HL-60/S4 (cell line): ENCODE measurements at regions not wholly inside any gene's neighbourhood (a gene's known extent, or its start where the extent isn't known, plus 50 kb on each side); places are given as distances from the start of the nearest gene placed in this dataset.
"Not testable (repeated sequence)": the region's sequence is repeated elsewhere in the genome, so short reads cannot be mapped to it uniquely, and the experiment has no call there.

Experiments used
- in situ Hi-C: fragments of 300-500 bp; cut with MboI; formaldehyde crosslinking; loops from 2 replicates; pipeline ENCODE4 v1.14.3; 2022; ENCODE audit warnings: low sequenced_read_pairs

DNA sequence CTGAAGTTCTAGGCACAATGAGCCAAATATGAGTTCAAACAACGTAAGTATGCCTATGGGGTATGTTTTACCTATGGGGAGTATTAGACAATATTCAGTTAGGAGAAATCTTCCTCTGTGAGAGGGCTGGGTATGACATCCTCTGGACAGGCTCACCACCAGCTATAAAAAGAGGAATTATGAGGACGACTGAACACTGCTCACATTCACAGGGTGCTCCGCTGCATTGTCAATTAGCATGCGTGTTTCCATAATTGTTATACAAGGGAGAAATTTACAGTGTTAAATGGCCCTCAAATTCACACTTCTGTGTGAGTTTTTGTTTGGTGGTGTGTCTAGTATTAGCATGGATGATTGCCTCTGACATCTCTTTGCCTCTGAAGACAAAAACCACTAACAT is 700.4 kb downstream of the BCL11A start:
- in situ Hi-C loops: no loop called here

GRCh38 chr2:59851836-59852475 is 701.5 kb downstream of the BCL11A start:
- in situ Hi-C loops: no loop called here

GRCh38 chr2:59850554-59850953 is 702.9 kb downstream of the BCL11A start:
- in situ Hi-C loops: no loop called here

DNA sequence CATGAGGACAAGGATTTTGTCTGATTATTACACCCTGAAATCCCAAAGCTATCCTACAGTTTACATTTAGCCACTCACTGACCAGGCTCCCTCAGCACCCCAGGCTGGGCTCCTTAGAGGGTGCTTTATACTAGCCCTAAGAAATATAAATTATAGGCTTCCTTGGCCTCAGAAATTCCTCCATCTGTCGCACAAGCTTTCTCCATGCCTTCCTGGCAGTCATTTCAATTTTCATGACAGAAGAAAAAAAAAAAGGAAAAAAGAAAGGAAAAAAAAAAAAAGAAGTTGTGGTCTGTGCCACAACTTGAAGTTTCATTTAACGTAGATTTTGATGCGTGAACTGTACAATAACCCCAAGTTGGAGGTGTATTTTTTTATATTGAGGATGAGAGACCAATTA is 719.5 kb downstream of the BCL11A start:
- in situ Hi-C loops: no loop called here

DNA sequence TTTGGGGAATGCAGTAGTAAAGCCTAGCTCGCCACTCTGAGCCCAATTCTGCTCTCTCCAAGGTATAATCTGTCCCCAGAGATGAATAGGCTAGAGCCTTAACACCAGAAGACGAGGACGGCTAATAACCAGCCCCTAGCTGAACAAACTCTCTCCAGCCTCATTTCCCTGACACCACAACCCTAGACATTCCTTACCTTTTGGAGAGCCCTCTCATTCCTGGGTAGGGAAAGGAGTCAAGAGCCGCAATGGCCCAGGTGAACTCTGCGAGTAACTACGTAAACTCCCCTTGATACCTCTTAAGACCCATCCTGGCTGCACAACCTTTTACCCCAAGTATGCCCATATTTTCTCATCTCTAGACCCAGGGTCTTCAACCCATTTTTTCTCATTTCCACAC is 722.9 kb downstream of the BCL11A start:
- in situ Hi-C loops: no loop called here

GRCh38 chr2:59827677-59828076 is 725.8 kb downstream of the BCL11A start:
- in situ Hi-C loops: no loop called here

DNA sequence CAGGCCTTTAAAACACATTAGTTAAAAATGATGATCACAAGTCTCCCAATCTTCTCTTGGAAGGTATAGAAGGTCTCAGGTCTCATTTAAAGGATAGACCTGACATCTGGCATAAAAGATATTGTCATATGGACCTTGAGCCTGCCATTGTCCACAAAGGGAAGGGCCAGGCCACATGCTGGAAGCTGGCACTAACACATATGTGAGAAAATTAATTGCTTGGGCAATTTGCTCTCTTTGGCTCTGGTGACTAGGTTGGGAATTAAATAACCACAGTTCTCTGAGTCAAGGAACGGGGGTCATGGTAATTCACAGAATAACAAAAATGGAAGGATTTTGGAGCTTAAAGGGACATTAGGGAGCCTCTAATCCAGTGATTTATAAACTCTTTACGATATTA is 727.3 kb downstream of the BCL11A start:
- in situ Hi-C loops: no loop called here

DNA sequence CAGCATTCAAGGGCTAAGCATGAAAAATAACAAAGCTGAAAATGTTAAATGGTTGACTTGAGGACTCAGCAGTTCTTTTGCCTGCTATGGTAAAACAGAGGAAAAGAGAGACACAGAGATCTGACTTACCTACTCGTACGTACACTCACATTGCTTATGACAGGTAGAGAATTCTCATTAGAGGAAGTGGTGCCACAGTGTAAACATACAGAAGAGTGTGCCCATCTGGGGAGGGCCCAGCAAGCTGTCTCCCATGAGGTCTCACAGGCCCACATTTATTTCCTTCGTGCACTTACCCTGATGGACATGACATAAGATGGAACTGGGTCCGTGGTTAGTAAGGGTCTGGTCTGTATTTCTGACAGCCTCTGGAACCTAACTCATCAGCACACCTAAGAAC is 729.1 kb downstream of the BCL11A start:
- in situ Hi-C loops: no loop called here

DNA sequence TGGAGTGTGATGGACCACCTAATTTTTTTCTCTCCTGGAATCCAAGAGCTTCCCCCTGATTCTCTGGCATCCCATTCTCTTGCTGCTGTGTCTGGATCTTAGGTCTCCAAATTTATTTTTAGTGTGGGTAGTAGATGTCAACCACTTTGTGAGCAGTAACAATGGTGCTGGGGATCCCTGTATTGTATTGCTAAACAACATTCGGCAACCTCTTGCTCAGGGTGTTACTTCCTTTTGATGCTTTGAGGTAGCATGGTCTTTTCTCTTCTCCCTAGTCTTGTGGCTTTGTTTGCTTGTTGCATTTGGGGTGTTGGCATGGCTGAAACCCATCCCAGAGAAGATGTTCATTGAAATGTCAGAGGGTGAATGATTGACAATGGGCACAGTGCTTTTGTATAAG is 737.4 kb downstream of the BCL11A start:
- in situ Hi-C loops: no loop called here

GRCh38 chr2:59810283-59810682 is 743.2 kb downstream of the BCL11A start:
- in situ Hi-C loops: not testable (repeated sequence)

- in situ Hi-C loops: no loop called here
These were observed 747.0 kb downstream of the BCL11A start for GRCh38 chr2:59806486-59806885.

- in situ Hi-C loops: no loop called here
These were observed 748.7 kb downstream of the BCL11A start for GRCh38 chr2:59804732-59805131.

DNA sequence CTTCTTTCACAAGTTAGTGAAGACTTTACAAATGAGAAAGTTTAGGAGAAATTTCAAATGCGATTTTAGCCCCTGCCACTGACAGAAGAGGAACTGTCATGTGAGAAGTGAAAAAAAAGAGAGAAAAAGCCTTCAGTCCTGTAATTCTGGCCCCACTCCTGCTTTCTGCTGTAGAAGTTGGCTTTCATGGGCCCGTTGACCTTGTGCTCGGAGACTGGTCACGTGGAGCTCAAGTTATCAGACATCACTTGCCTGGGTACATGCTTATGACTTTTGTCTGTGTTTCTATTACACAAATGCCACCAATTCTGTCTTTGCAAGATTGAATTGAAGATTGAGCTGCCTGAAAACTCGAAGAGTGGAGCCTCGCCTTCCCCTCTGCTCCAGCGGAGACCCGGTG is 749.9 kb downstream of the BCL11A start:
- in situ Hi-C loops: no loop called here

GRCh38 chr2:59798687-59799232 is 754.7 kb downstream of the BCL11A start:
- in situ Hi-C loops: no loop called here

DNA sequence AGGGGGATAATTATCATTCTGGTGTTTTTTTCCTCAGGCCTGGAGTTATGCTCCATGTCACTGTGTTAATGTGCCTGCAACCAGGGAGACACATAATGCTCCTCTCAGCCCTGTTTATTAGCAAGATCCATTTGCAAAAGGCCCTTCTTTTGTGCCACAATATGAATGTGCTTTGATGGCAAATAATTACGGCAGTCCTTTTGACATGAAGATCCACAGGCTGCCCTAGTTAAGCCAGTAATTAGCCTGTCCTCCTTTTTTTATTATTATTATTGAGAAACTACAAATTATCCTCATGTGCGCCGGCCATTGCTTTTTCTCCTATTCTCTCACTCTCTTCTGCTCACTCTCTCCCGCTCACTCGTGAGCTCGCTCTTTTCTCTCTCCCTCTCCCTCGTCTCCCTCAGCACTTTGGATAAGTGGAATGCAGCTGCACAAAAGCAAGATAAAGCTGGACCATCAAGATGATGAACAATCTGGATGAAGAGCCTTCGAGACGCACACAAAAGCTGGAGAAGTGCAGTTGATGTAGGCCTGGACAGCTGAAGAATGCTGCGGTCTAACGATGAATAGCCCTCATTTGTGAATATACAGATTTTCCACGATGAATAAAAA is 762.3 kb downstream of the BCL11A start:
- in situ Hi-C loops: no loop called here

GRCh38 chr2:59790186-59791003 is 763.1 kb downstream of the BCL11A start:
- in situ Hi-C loops: no loop called here

GRCh38 chr2:59789523-59789922 is 763.9 kb downstream of the BCL11A start:
- in situ Hi-C loops: no loop called here

- in situ Hi-C loops: no loop called here
These were observed 766.4 kb downstream of the BCL11A start for GRCh38 chr2:59787095-59787494.

DNA sequence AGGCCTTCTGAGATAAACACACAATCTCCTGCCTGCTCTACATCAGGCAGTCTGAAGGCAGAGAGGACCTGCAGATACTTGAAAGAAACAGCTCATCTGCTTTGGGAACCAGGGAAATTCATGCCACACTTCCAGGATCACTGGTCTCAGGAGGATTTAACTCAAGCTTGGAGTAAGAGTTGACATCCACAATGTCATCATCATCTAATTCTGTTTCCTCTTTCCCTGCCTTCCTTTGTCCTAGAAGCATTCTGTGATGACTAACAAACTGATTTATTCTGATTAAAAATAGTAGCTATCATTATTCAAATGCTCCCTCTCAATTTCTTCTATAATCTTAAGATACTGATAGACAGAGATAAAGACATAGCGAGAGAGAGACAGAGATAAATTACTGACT is 766.8 kb downstream of the BCL11A start:
- in situ Hi-C loops: no loop called here

DNA sequence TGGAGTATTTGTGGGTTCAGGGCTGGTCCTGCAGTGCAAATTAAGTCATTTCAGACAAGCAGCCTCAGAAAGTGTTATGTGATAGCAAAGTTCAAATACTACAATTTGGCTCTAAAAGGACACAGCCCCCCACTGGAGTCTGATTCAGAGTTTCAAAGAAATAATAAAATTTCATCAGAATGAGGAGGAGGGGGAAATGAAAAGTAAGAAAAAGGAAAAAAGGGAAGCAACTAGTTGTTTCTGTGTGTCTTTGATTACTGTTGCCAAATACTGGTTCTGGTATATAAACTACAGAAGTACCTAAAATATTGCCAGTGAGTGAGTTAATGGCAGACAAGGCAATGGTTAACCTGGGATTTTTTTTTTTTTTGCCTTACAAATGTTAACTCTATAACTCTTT is 773.9 kb downstream of the BCL11A start:
- in situ Hi-C loops: no loop called here

DNA sequence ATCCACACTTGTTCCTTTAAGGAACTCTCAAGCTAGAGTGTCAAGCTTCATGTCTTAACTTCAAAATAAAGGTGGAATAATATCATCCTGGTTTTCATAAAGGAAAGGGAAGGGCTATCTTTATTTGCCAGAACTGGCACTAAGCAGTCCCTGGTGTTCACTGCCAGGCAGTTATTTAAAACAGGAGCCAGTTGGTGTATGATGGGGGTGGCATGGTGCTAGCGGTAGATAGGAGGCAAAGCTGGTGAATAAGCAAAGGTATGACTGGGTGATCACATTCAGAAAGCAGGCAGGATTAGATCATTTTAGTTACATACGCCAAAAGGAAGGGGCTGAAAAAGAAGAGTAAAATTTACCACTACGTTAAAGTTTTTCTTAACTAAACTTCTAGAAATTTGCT is 776.3 kb downstream of the BCL11A start:
- in situ Hi-C loops: no loop called here

GRCh38 chr2:59776726-59777008 is 776.8 kb downstream of the BCL11A start:
- in situ Hi-C loops: no loop called here
